ENCODE measurements at regions not wholly inside any gene's neighbourhood (a gene's known extent, or its start where the extent isn't known, plus 50 kb on each side); places are given as distances from the start of the nearest gene placed in this dataset.

- no peak for DNase-seq (ENCODE audit: low spot score)
- H3K4me3 Mint-ChIP-seq (ENCODE audit: unreplicated experiment), result no peak overlapping the region
- no peaks in the 10 kb centered on the region for H3K4me1 Mint-ChIP-seq (ENCODE audit: low read depth)
- no peak overlapping the region for H3K27ac Mint-ChIP-seq (ENCODE audit: unreplicated experiment)
- no peak for TF ChIP-seq CTCF (IDR thresholded peaks at IDR 0.05)
- no peaks in the 10 kb centered on the region for H3K9me3 Mint-ChIP-seq (ENCODE audit: low read depth)
- no peaks in the 10 kb centered on the region for H3K27me3 Mint-ChIP-seq (ENCODE audit: low read depth)
- H3K36me3 Mint-ChIP-seq (ENCODE audit: low read depth), result no peaks in the 10 kb centered on the region
Observed at GRCh38 chr5:42962124-42962523, 78.0 kb downstream of the ANXA2R start.

GRCh38 chr5:42960506-42960905 is 79.6 kb downstream of the ANXA2R start:
- H3K4me1 Mint-ChIP-seq (ENCODE audit: low read depth), result no peaks in the 10 kb centered on the region
- H3K36me3 Mint-ChIP-seq (ENCODE audit: low read depth), result no peaks in the 10 kb centered on the region
- H3K27me3 Mint-ChIP-seq (ENCODE audit: low read depth), result no peaks in the 10 kb centered on the region
- H3K27ac Mint-ChIP-seq (ENCODE audit: unreplicated experiment), result no peak overlapping the region
- no peak for DNase-seq (ENCODE audit: low spot score)
- TF ChIP-seq CTCF (IDR thresholded peaks at IDR 0.05), result no peak
- no peaks in the 10 kb centered on the region for H3K9me3 Mint-ChIP-seq (ENCODE audit: low read depth)
- no peak overlapping the region for H3K4me3 Mint-ChIP-seq (ENCODE audit: unreplicated experiment)

GRCh38 chr5:42956551-42956950 is 83.6 kb downstream of the ANXA2R start:
- DNase-seq (ENCODE audit: low spot score), result no peak
- no peak for TF ChIP-seq CTCF (IDR thresholded peaks at IDR 0.05)
- Mint-ChIP-seq H3K9me3 (ENCODE audit: low read depth) (peaks cover 7% of the 10 kb centered on the region), H3K27ac (ENCODE audit: unreplicated experiment) (no peak overlapping the region), H3K36me3 (ENCODE audit: low read depth) (no peaks in the 10 kb centered on the region), H3K4me3 (ENCODE audit: unreplicated experiment) (no peak overlapping the region), H3K27me3 (ENCODE audit: low read depth) (no peaks in the 10 kb centered on the region), H3K4me1 (ENCODE audit: low read depth) (no peaks in the 10 kb centered on the region)

- Mint-ChIP-seq H3K4me1 (ENCODE audit: low read depth) (peaks cover 5% of the 10 kb centered on the region), H3K36me3 (ENCODE audit: low read depth) (peaks cover 2% of the 10 kb centered on the region), H3K9me3 (ENCODE audit: low read depth) (peaks cover 11% of the 10 kb centered on the region), H3K27me3 (ENCODE audit: low read depth) (no peaks in the 10 kb centered on the region), H3K27ac (ENCODE audit: unreplicated experiment) (no peak overlapping the region), H3K4me3 (ENCODE audit: unreplicated experiment) (no peak overlapping the region)
- no peak for DNase-seq (ENCODE audit: low spot score)
- no peak for TF ChIP-seq CTCF (IDR thresholded peaks at IDR 0.05)
Observed at GRCh38 chr5:42953041-42953440, 87.1 kb downstream of the ANXA2R start.

- no peak overlapping the region for H3K4me3 Mint-ChIP-seq (ENCODE audit: unreplicated experiment)
- no peaks in the 10 kb centered on the region for H3K27me3 Mint-ChIP-seq (ENCODE audit: low read depth)
- H3K36me3 Mint-ChIP-seq (ENCODE audit: low read depth), result peaks cover 2% of the 10 kb centered on the region
- no peak overlapping the region for H3K27ac Mint-ChIP-seq (ENCODE audit: unreplicated experiment)
- no peak for DNase-seq (ENCODE audit: low spot score)
- H3K9me3 Mint-ChIP-seq (ENCODE audit: low read depth), result peaks cover 11% of the 10 kb centered on the region
- H3K4me1 Mint-ChIP-seq (ENCODE audit: low read depth), result peaks cover 10% of the 10 kb centered on the region
- TF ChIP-seq CTCF (IDR thresholded peaks at IDR 0.05), result no peak
Observed at GRCh38 chr5:42952578-42952974, 87.5 kb downstream of the ANXA2R start.
